ENCODE measurements at regions not wholly inside any gene's neighbourhood (a gene's known extent, or its start where the extent isn't known, plus 50 kb on each side); places are given as distances from the start of the nearest gene placed in this dataset.

GRCh38 chr2:107062599-107063220 lies 176.7 kb upstream of the ST6GAL2 start:
- Histone ChIP-seq H3K4me1 (no peaks in the 10 kb centered on the region), H3K36me3 (ENCODE audit: insufficient read depth in 1 of 2, low read depth in 1 of 2) (no peaks in the 10 kb centered on the region), H3K27ac (no peak overlapping the region), H3K27me3 (ENCODE audit: insufficient read depth in 3 of 3, low read length in 2 of 3) (no peaks in the 10 kb centered on the region), H3K4me3 (no peak overlapping the region), H3K9me3 (no peaks in the 10 kb centered on the region)
- WGBS, 3 donors = 45 to 64% (median 46%) methylated on average over 5 of the region's 5 CpGs
- DNase-seq (no peak), ATAC-seq (no peak)
- TF ChIP-seq CTCF (IDR thresholded peaks at IDR 0.05) = no peak
- intact Hi-C loops (cut with DNase I) = no loop called here

GRCh38 chr2:107063228-107063627 lies 177.3 kb upstream of the ST6GAL2 start:
- Histone ChIP-seq H3K27ac (no peak overlapping the region), H3K4me1 (no peaks in the 10 kb centered on the region), H3K36me3 (ENCODE audit: insufficient read depth in 1 of 2, low read depth in 1 of 2) (no peaks in the 10 kb centered on the region), H3K4me3 (no peak overlapping the region), H3K27me3 (ENCODE audit: insufficient read depth in 3 of 3, low read length in 2 of 3) (no peaks in the 10 kb centered on the region), H3K9me3 (no peaks in the 10 kb centered on the region)
- 61 to 67% (median 66%) methylated on average over 3 of the region's 3 CpGs for WGBS, 3 donors
- DNase-seq (no peak), ATAC-seq (no peak)
- intact Hi-C loops (cut with DNase I) = no loop called here
- no peak for TF ChIP-seq CTCF (IDR thresholded peaks at IDR 0.05)

GRCh38 chr2:107064750-107065149 lies 178.8 kb upstream of the ST6GAL2 start:
- ATAC-seq = no peak
- 64 to 72% (median 72%) methylated on average over 6 of the region's 6 CpGs for WGBS, 3 donors
- no peak for DNase-seq
- no peaks in the 10 kb centered on the region for H3K27me3 ChIP-seq (ENCODE audit: insufficient read depth in 3 of 3, low read length in 2 of 3)
- intact Hi-C loops (cut with DNase I) = no loop called here
- H3K4me3 ChIP-seq = no peak overlapping the region
- no peak overlapping the region for H3K27ac ChIP-seq
- TF ChIP-seq CTCF (IDR thresholded peaks at IDR 0.05) = no peak
- H3K9me3 ChIP-seq = no peaks in the 10 kb centered on the region
- no peaks in the 10 kb centered on the region for H3K4me1 ChIP-seq
- H3K36me3 ChIP-seq (ENCODE audit: insufficient read depth in 1 of 2, low read depth in 1 of 2) = no peaks in the 10 kb centered on the region

GRCh38 chr2:107068069-107068916 lies 182.3 kb upstream of the ST6GAL2 start:
- ATAC-seq (no peak), DNase-seq (no peak)
- TF ChIP-seq CTCF (IDR thresholded peaks at IDR 0.05) = no peak
- Histone ChIP-seq H3K4me3 (no peak overlapping the region), H3K9me3 (no peaks in the 10 kb centered on the region), H3K4me1 (no peaks in the 10 kb centered on the region), H3K36me3 (ENCODE audit: insufficient read depth in 1 of 2, low read depth in 1 of 2) (no peaks in the 10 kb centered on the region), H3K27ac (no peak overlapping the region), H3K27me3 (ENCODE audit: insufficient read depth in 3 of 3, low read length in 2 of 3) (no peaks in the 10 kb centered on the region)
- 59 to 71% (median 59%) methylated on average over 11 of the region's 11 CpGs for WGBS, 3 donors
- intact Hi-C loops (cut with DNase I) = no loop called here

All from psoas muscle (tissue), 7 donors.